Stomach smooth muscle (tissue), 2 donors: ENCODE measurements at regions not wholly inside any gene's neighbourhood (a gene's known extent, or its start where the extent isn't known, plus 50 kb on each side); places are given as distances from the start of the nearest gene placed in this dataset.

Source experiments
- H3K27ac ChIP-seq: one replicate; pipeline ENCODE4 v1.7.0; 2013; ENCODE audit warnings: mild to moderate bottlenecking, low read length, inconsistent platforms
- H3K27me3 ChIP-seq, 2 donors: one replicate each; pipeline ENCODE4 v1.7.0; 2013; ENCODE audit warnings: low read length in 2 of 2; ENCODE audit not compliant: insufficient read depth in 2 of 2, control insufficient read depth in 1 of 2
- H3K36me3 ChIP-seq, 2 donors: one replicate each; pipeline ENCODE4 v1.7.0; 2013; ENCODE audit warnings: low read length in 2 of 2; ENCODE audit not compliant: control insufficient read depth in 2 of 2, insufficient read depth in 2 of 2
- H3K4me1 ChIP-seq: one replicate; pipeline ENCODE4 v1.7.0; 2013; ENCODE audit warnings: low read length; ENCODE audit not compliant: control insufficient read depth, insufficient read depth
- H3K4me3 ChIP-seq, 2 donors: one replicate each; pipeline ENCODE4 v1.7.0; 2013; ENCODE audit warnings: low read length in 2 of 2
- H3K9ac ChIP-seq, 2 donors: one replicate each; pipeline ENCODE4 v1.7.0; 2013; ENCODE audit warnings: low read length in 2 of 2, mild to moderate bottlenecking in 1 of 2
- H3K9me3 ChIP-seq, 2 donors: one replicate each; pipeline ENCODE4 v1.7.0; 2013; ENCODE audit warnings: low read length in 2 of 2; ENCODE audit not compliant: control insufficient read depth in 2 of 2
- donor health status: healthy.
- donor health status: Pancreatic carcinoma.

GRCh38 chr5:110092955-110093785 lies 403.4 kb downstream of the MAN2A1 start:
- no peaks in the 10 kb centered on the region for H3K9me3 ChIP-seq
- H3K36me3 ChIP-seq = no peaks in the 10 kb centered on the region
- H3K9ac ChIP-seq = no peak overlapping the region
- no peak overlapping the region for H3K27ac ChIP-seq
- no peaks in the 10 kb centered on the region for H3K4me1 ChIP-seq
- H3K27me3 ChIP-seq = no peaks in the 10 kb centered on the region
- H3K4me3 ChIP-seq = no peak overlapping the region

DNA sequence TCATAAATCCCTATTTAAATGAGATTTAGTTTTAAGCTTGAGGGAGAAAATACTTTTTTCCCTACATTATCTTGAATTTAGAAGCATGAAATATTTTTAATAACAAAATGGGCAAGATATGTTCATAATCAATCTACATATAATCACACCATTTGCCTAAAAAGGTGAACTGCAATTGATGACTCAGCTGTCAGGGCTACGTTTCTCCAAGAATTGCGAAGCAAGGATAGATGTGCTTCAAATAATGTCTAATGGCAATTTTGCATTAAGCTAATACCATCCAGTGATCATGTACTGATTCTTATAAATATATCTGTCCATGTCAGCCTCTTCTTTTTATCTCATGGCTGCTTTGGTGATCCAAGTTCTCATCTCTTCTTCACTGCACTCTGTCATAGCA lies 404.4 kb downstream of the MAN2A1 start:
- no peaks in the 10 kb centered on the region for H3K27me3 ChIP-seq
- no peak overlapping the region for H3K4me3 ChIP-seq
- H3K36me3 ChIP-seq = no peaks in the 10 kb centered on the region
- H3K27ac ChIP-seq = no peak overlapping the region
- no peaks in the 10 kb centered on the region for H3K9me3 ChIP-seq
- no peaks in the 10 kb centered on the region for H3K4me1 ChIP-seq
- no peak overlapping the region for H3K9ac ChIP-seq

GRCh38 chr5:110094548-110094947 lies 404.8 kb downstream of the MAN2A1 start:
- no peak overlapping the region for H3K4me3 ChIP-seq
- no peaks in the 10 kb centered on the region for H3K27me3 ChIP-seq
- no peaks in the 10 kb centered on the region for H3K36me3 ChIP-seq
- H3K9me3 ChIP-seq = no peaks in the 10 kb centered on the region
- no peak overlapping the region for H3K27ac ChIP-seq
- H3K4me1 ChIP-seq = no peaks in the 10 kb centered on the region
- H3K9ac ChIP-seq = no peak overlapping the region

DNA sequence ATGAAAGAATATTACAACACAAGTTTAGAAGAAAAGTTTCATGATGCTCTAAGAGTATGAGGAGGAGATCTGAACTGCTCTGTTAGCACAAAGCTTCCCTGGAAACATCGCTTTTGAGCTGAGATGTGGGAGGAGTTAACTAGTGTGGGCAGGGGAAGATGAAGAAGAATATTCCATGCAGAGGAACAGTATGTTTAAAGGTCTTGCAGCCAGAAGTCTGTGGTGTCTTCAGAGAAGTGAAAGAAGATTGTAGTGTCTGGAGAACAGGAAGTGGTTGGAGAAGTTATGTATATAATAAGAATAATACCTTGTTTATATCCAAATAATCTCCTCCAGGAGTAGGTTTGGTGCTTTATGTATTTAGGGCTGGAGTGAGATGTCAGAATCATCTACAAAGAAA lies 406.7 kb downstream of the MAN2A1 start:
- no peak overlapping the region for H3K27ac ChIP-seq
- no peak overlapping the region for H3K4me3 ChIP-seq
- H3K9me3 ChIP-seq = no peaks in the 10 kb centered on the region
- no peaks in the 10 kb centered on the region for H3K36me3 ChIP-seq
- H3K9ac ChIP-seq = no peak overlapping the region
- no peaks in the 10 kb centered on the region for H3K27me3 ChIP-seq
- H3K4me1 ChIP-seq = no peaks in the 10 kb centered on the region

DNA sequence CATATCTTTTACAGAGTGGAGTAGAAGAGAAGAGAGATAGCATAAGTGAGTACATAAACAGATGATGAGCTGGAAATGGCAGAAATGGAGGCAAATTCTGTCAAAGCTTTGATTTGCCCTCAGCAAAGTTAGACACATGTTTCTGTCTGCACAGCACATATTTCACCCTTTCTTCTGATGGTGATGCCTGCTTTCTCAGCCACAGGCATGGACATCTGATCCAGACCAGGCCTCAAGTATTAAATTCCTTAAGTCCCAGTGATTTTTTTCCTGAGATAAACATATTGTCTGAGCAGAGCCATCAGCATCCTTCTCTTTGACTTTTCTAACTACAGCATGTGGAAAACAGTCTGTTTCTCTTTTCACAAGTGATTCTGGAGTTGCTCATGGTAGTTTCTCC lies 409.8 kb downstream of the MAN2A1 start:
- Histone ChIP-seq H3K27me3 (no peaks in the 10 kb centered on the region), H3K4me1 (no peaks in the 10 kb centered on the region), H3K9me3 (no peaks in the 10 kb centered on the region), H3K9ac (no peak overlapping the region), H3K27ac (no peak overlapping the region), H3K4me3 (no peak overlapping the region), H3K36me3 (no peaks in the 10 kb centered on the region)

GRCh38 chr5:110103081-110103480 lies 413.4 kb downstream of the MAN2A1 start:
- Histone ChIP-seq H3K36me3 (no peaks in the 10 kb centered on the region), H3K9me3 (no peaks in the 10 kb centered on the region), H3K4me1 (peaks cover 6% of the 10 kb centered on the region), H3K27me3 (no peaks in the 10 kb centered on the region), H3K27ac (no peak overlapping the region), H3K4me3 (no peak overlapping the region), H3K9ac (no peak overlapping the region)

GRCh38 chr5:110104060-110104725 lies 414.5 kb downstream of the MAN2A1 start:
- Histone ChIP-seq H3K9me3 (no peaks in the 10 kb centered on the region), H3K9ac (no peak overlapping the region), H3K36me3 (no peaks in the 10 kb centered on the region), H3K4me1 (peaks cover 6% of the 10 kb centered on the region), H3K27ac (no peak overlapping the region), H3K27me3 (no peaks in the 10 kb centered on the region), H3K4me3 (no peak overlapping the region)

DNA sequence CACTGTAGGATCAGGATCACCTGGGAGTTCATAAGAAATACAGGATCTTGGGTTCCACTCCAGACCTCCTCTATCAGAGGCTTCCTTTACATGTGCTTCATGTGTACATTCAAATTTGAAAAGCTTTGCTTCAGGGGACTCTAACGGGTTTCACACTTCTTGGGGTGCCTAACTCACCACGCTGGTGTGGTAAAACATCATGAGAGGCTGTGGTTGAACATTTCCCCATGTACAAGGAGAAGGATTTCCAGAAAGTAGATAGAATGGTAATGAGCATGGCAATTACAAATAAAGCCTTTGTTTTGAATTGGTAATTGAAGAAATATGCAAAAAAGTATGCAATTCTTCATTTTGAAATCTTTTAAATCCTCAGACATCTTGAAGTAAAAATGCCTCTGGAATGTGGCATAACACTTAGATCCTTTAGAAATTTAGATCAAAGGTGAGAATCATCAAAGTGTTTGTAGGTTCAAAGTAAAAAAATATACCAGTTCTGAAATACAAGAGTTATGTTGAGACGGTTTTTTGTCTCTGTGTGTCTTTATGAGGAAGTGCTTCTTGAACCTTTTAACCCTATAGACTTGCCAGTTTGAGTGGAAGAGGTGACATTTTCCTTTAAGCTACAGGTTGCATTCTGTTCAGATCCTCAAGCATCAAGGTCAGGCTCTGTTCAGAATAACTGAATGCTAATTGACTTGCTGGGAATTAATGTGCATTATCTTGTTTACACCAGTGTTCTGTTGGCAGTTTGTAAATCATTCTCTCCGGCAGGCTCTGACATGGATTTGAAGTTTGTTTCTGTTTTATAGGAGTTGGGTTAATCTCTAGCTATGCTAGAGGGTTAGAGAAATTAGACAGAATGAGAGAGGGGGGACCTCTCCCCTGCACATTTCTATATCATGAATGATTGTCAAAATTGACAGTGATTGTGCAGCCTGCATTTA lies 415.3 kb downstream of the MAN2A1 start:
- Histone ChIP-seq H3K4me1 (peaks cover 6% of the 10 kb centered on the region), H3K9me3 (no peaks in the 10 kb centered on the region), H3K36me3 (no peaks in the 10 kb centered on the region), H3K4me3 (no peak overlapping the region), H3K27me3 (no peaks in the 10 kb centered on the region), H3K27ac (no peak overlapping the region), H3K9ac (no peak overlapping the region)

GRCh38 chr5:110105692-110106091 lies 416.0 kb downstream of the MAN2A1 start:
- H3K27ac ChIP-seq = no peak overlapping the region
- no peaks in the 10 kb centered on the region for H3K36me3 ChIP-seq
- peaks cover 6% of the 10 kb centered on the region for H3K4me1 ChIP-seq
- H3K9me3 ChIP-seq = no peaks in the 10 kb centered on the region
- no peaks in the 10 kb centered on the region for H3K27me3 ChIP-seq
- H3K4me3 ChIP-seq = no peak overlapping the region
- no peak overlapping the region for H3K9ac ChIP-seq

DNA sequence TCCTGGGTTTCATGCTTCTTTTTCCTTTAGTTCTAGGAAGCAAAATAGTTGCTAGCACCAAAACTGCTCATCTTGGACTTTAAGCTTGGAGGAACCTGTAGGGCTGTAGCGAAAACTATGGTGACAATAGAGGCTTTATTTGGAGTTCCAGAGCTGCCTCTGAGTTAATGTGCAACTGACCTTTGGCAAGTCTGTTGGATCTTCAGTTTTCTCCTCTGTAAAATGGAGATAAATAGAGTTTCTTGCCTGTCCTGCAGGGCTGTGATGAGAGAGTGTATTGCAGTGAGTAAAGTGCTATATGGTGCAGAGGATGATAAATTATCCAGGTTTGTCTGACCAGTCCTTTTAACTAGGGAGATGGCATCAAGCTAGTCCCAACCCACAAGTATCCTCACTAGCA lies 417.0 kb downstream of the MAN2A1 start:
- H3K36me3 ChIP-seq = no peaks in the 10 kb centered on the region
- H3K4me1 ChIP-seq = peaks cover 6% of the 10 kb centered on the region
- no peaks in the 10 kb centered on the region for H3K27me3 ChIP-seq
- H3K9ac ChIP-seq = no peak overlapping the region
- no peak overlapping the region for H3K4me3 ChIP-seq
- H3K27ac ChIP-seq = no peak overlapping the region
- H3K9me3 ChIP-seq = no peaks in the 10 kb centered on the region
